H1 (cell line): ENCODE measurements at regions not wholly inside any gene's neighbourhood (a gene's known extent, or its start where the extent isn't known, plus 50 kb on each side); places are given as distances from the start of the nearest gene placed in this dataset.

ENCODE experiments used
- EGR1 ChIP-seq: IDR thresholded peaks from 2 replicates; pipeline ENCODE4 v1.6.1; 2011; ENCODE audit warnings: low read depth, low read length, borderline replicate concordance
- EZH2 ChIP-seq: fragments of 200-600 bp; sonication (generic); IDR thresholded peaks from 2 replicates; pipeline ENCODE4 v1.7.1; 2012; ENCODE audit warnings: low read depth, mild to moderate bottlenecking, moderate library complexity, low read length, inconsistent platforms; ENCODE audit not compliant: severe bottlenecking
- JUND ChIP-seq: IDR thresholded peaks from 2 replicates; pipeline ENCODE4 v1.6.1; 2011; ENCODE audit warnings: mild to moderate bottlenecking, improper control_type of control experiment, low read length
- KDM5A ChIP-seq: fragments of 200-600 bp; IDR thresholded peaks from 2 replicates; pipeline ENCODE4 v1.7.1; 2012; ENCODE audit warnings: mild to moderate bottlenecking, low read length, inconsistent platforms, mixed read lengths
- NRF1 ChIP-seq: IDR thresholded peaks from 2 replicates; pipeline ENCODE4 v1.6.1; 2011; ENCODE audit warnings: mild to moderate bottlenecking, low read depth, low read length, improper control_type of control experiment
- POLR2A ChIP-seq, 2 experiments: IDR thresholded peaks; 1 replicate in 1 of 2; 2 replicates in 1 of 2; pipeline ENCODE4 v1.6.1; 2011; ENCODE audit warnings: low read depth in 2 of 2, low read length in 2 of 2, mild to moderate bottlenecking in 2 of 2; ENCODE audit errors: control extremely low read depth in 1 of 2
- POLR2AphosphoS5 ChIP-seq: IDR thresholded peaks from 2 replicates; pipeline ENCODE4 v1.6.1; 2011; ENCODE audit warnings: low read depth, low read length
- POU5F1 ChIP-seq: IDR thresholded peaks from 2 replicates; pipeline ENCODE4 v1.6.1; 2011; ENCODE audit warnings: low read depth, mild to moderate bottlenecking, low read length, moderate library complexity
- RNF2 ChIP-seq: fragments of 200-900, 300-1000 bp; sonication (generic); IDR thresholded peaks from 2 replicates; pipeline ENCODE4 v1.7.1; 2016; ENCODE audit warnings: borderline replicate concordance, low read depth, mild to moderate bottlenecking, antibody characterized with exemption, low read length; ENCODE audit not compliant: poor library complexity, severe bottlenecking; ENCODE audit errors: missing control alignments
- SIN3A ChIP-seq, 2 experiments: IDR thresholded peaks in 1 of 2; conservative IDR thresholded peaks in 1 of 2; 2 replicates each; pipeline ENCODE4 v1.6.1; 2011 to 2012; ENCODE audit warnings: low read length in 2 of 2, improper control_type of control experiment in 1 of 2, low read depth in 1 of 2, mild to moderate bottlenecking in 1 of 2
- SIX5 ChIP-seq: IDR thresholded peaks from 2 replicates; pipeline ENCODE4 v1.6.1; 2011; ENCODE audit warnings: mild to moderate bottlenecking, low read depth, low read length
- TCF12 ChIP-seq: IDR thresholded peaks from 2 replicates; pipeline ENCODE4 v1.6.1; 2011; ENCODE audit warnings: low read depth, mild to moderate bottlenecking, low read length
- ZNF274 ChIP-seq: IDR thresholded peaks from 2 replicates; pipeline ENCODE4 v1.7.0; 2012; ENCODE audit warnings: low read length, borderline replicate concordance; ENCODE audit errors: extremely low read depth
- TF ChIP-seq, protein P1 (sequence below), 3 experiments: IDR thresholded peaks; 1 replicate in 2 of 3; 2 replicates in 1 of 3; pipeline versions ENCODE4 v1.5.1 to v1.6.1; 2011; ENCODE audit warnings: low read length in 3 of 3, mild to moderate bottlenecking in 3 of 3, inconsistent platforms in 2 of 3, low read depth in 1 of 3, moderate library complexity in 1 of 3; ENCODE audit not compliant: insufficient read depth in 1 of 3; ENCODE audit errors: control extremely low read depth in 1 of 3

DNA sequence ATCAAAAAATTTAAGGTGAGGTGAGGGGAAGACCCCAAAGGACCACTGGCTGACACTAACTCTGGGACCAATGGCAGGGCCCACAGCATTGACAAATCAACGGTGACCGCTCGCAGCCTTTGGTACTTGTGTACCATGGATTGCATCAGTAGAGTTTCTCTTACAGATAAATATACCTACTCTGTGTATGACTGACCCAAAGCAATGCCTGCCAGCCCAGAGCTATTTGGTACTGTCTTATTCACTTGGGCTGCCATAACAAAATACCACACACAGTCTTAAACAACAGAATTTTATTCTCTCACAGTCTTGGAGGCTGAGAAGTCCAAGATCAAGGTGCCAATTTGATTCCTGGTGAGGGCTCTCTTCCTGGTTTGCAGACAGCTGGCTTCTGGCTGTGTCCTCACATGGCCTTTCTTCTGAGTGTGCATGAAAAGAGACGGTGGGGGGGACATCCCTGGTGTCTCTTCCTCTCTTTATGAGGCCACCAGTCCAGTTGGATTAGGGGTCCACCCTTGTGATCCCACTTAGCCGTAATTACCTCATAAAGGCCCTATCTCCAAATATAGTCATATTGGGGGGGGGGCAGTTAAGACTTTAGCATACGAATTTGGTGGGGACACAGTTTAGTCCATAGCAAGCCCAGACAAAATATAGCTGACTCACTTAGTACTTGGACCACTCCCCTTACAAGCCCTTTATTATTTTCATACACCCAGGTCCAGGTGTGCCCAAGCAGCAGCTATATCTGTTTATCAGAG lies 336.3 kb downstream of the CD83 start:
- no peak for TF ChIP-seq POU5F1
- no peak for TF ChIP-seq POLR2AphosphoS5
- TF ChIP-seq TCF12: no peak
- no peak for TF ChIP-seq EZH2
- no peak for TF ChIP-seq SIN3A (conservative IDR thresholded peaks at IDR 0.05 in 1 of 2, IDR thresholded peaks at IDR 0.05 in 1 of 2; ENCODE audit: low read depth in 1 of 2, low read length in 2 of 2)
- TF ChIP-seq, protein P1, sequence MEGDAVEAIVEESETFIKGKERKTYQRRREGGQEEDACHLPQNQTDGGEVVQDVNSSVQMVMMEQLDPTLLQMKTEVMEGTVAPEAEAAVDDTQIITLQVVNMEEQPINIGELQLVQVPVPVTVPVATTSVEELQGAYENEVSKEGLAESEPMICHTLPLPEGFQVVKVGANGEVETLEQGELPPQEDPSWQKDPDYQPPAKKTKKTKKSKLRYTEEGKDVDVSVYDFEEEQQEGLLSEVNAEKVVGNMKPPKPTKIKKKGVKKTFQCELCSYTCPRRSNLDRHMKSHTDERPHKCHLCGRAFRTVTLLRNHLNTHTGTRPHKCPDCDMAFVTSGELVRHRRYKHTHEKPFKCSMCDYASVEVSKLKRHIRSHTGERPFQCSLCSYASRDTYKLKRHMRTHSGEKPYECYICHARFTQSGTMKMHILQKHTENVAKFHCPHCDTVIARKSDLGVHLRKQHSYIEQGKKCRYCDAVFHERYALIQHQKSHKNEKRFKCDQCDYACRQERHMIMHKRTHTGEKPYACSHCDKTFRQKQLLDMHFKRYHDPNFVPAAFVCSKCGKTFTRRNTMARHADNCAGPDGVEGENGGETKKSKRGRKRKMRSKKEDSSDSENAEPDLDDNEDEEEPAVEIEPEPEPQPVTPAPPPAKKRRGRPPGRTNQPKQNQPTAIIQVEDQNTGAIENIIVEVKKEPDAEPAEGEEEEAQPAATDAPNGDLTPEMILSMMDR (IDR thresholded peaks at IDR 0.05; ENCODE audit: control extremely low read depth in 1 of 3, insufficient read depth in 1 of 3, low read depth in 1 of 3, low read length in 3 of 3): no peak
- TF ChIP-seq ZNF274: no peak
- TF ChIP-seq JUND: no peak
- TF ChIP-seq KDM5A: no peak
- no peak for TF ChIP-seq POLR2A (IDR thresholded peaks at IDR 0.05; ENCODE audit: control extremely low read depth in 1 of 2, low read depth in 2 of 2, low read length in 2 of 2)
- TF ChIP-seq RNF2: no peak
- no peak for TF ChIP-seq SIX5
- TF ChIP-seq NRF1: no peak
- no peak for TF ChIP-seq EGR1
